DOHH2 (cell line): ENCODE measurements at regions not wholly inside any gene's neighbourhood (a gene's known extent, or its start where the extent isn't known, plus 50 kb on each side); places are given as distances from the start of the nearest gene placed in this dataset.

ENCODE experiments used
- EZH2phosphoT487 ChIP-seq: fragments of 200-600 bp; sonication (generic); IDR thresholded peaks from 2 replicates; pipeline ENCODE4 v1.6.1; 2017; ENCODE audit warnings: borderline replicate concordance, mild to moderate bottlenecking, antibody characterized with exemption, low read length, moderate library complexity, mixed read lengths
- TF ChIP-seq, protein P1 (sequence below): fragments of 200-600 bp; sonication (generic); IDR thresholded peaks from one replicate; pipeline ENCODE4 v1.5.1; 2014; ENCODE audit warnings: antibody characterized with exemption, mild to moderate bottlenecking, low read depth, low read length; ENCODE audit not compliant: poor library complexity, severe bottlenecking

DNA sequence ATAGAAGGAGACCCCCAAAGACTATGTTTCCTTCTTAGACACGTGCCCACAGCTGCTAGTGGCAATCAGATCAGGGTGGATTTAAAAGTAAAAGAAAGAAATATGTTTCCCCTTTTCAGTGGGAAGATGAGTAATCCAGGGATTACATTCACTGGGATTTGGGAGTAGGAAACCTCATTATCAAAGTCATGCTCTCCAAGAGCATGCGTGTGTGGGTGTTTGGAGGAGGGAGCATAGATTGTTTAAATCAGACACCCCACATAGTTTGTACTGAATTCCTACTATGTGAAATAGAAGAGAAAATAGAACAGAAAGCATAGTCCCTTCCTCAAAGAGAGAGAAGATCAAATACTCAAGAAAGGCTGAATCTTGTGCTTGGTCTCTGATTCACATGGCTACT, 65.5 kb upstream of the TBCA start:
- TF ChIP-seq, protein P1, sequence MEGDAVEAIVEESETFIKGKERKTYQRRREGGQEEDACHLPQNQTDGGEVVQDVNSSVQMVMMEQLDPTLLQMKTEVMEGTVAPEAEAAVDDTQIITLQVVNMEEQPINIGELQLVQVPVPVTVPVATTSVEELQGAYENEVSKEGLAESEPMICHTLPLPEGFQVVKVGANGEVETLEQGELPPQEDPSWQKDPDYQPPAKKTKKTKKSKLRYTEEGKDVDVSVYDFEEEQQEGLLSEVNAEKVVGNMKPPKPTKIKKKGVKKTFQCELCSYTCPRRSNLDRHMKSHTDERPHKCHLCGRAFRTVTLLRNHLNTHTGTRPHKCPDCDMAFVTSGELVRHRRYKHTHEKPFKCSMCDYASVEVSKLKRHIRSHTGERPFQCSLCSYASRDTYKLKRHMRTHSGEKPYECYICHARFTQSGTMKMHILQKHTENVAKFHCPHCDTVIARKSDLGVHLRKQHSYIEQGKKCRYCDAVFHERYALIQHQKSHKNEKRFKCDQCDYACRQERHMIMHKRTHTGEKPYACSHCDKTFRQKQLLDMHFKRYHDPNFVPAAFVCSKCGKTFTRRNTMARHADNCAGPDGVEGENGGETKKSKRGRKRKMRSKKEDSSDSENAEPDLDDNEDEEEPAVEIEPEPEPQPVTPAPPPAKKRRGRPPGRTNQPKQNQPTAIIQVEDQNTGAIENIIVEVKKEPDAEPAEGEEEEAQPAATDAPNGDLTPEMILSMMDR = no peak
- no peak for TF ChIP-seq EZH2phosphoT487
